Calu3 (cell line): ENCODE measurements at regions not wholly inside any gene's neighbourhood (a gene's known extent, or its start where the extent isn't known, plus 50 kb on each side); places are given as distances from the start of the nearest gene placed in this dataset.
"Not testable (repeated sequence)": the region's sequence is repeated elsewhere in the genome, so short reads cannot be mapped to it uniquely, and the experiment has no call there.

Experiments
- BruUV-seq: library from RNA; stranded (reverse); fragments of 400-500 nt; replicated peaks from 2 replicates; lab custom pipeline; 2021; lab: Mats Ljungman, UMichigan
- CTCF ChIA-PET: fragments of 300-600 bp; sonication (Branson Sonifier 250); formaldehyde crosslinking; loops from one replicate; lab custom pipeline; 2022; ENCODE audit warnings: antibody characterized with exemption; lab: Charles Lee
- DNase-seq: peaks from one replicate; pipeline ENCODE4 v3.0.0; 2022
- H3K27ac Mint-ChIP-seq: one replicate; pipeline ENCODE4 v1.8.0; 2022; ENCODE audit warnings: mixed read lengths; ENCODE audit not compliant: unreplicated experiment
- H3K27me3 Mint-ChIP-seq: one replicate; pipeline ENCODE4 v1.8.0; 2022; ENCODE audit warnings: mixed read lengths; ENCODE audit not compliant: unreplicated experiment
- H3K36me3 Mint-ChIP-seq: one replicate; pipeline ENCODE4 v1.8.0; 2022; ENCODE audit warnings: mild to moderate bottlenecking, moderate library complexity, mixed read lengths; ENCODE audit not compliant: insufficient read depth, unreplicated experiment
- H3K4me1 Mint-ChIP-seq: one replicate; pipeline ENCODE4 v1.8.0; 2022; ENCODE audit warnings: mild to moderate bottlenecking, low read depth, mixed read lengths; ENCODE audit not compliant: unreplicated experiment
- H3K4me3 Mint-ChIP-seq: one replicate; pipeline ENCODE4 v1.8.0; 2022; ENCODE audit warnings: mild to moderate bottlenecking, low read depth, moderate library complexity, mixed read lengths; ENCODE audit not compliant: unreplicated experiment
- H3K9me3 Mint-ChIP-seq: one replicate; pipeline ENCODE4 v1.8.0; 2022; ENCODE audit warnings: low read depth, mixed read lengths; ENCODE audit not compliant: unreplicated experiment
- intact Hi-C: fragments of 100-400 bp; cut with micrococcal nuclease; formaldehyde crosslinking; loops from one replicate; pipeline ENCODE4 v1.10.0; 2022; ENCODE audit not compliant: unreplicated experiment
- TF ChIP-seq, protein P1 (sequence below): fragments of 200-600 bp; IDR thresholded peaks from one replicate; pipeline ENCODE4 v1.8.0; 2022; ENCODE audit warnings: antibody characterized with exemption; ENCODE audit not compliant: unreplicated experiment

DNA sequence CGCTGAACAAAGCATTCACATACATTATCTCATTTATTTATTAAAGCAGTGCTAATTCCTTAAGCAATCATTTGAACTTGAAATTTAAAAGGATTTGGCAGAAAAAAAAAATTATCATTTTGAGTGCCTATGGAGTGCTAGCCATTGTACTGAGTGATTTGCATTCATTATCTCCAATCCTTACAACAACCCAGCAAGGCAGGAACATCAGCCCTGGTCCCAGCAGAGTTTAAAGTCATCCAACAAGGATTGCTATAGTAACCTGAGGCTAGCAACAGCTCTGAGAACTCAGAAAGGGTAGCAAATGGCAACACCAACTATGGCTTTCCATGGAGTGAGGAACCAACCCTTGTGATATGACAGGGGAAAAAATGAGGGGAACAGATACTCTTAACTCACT is 237.6 kb upstream of the SETMAR start:
- Mint-ChIP-seq H3K27me3 (no peaks in the 10 kb centered on the region), H3K27ac (no peak overlapping the region), H3K4me1 (no peaks in the 10 kb centered on the region), H3K36me3 (no peaks in the 10 kb centered on the region), H3K4me3 (no peak overlapping the region), H3K9me3 (peaks cover 7% of the 10 kb centered on the region)
- intact Hi-C loops, result no loop called here
- TF ChIP-seq, protein P1, sequence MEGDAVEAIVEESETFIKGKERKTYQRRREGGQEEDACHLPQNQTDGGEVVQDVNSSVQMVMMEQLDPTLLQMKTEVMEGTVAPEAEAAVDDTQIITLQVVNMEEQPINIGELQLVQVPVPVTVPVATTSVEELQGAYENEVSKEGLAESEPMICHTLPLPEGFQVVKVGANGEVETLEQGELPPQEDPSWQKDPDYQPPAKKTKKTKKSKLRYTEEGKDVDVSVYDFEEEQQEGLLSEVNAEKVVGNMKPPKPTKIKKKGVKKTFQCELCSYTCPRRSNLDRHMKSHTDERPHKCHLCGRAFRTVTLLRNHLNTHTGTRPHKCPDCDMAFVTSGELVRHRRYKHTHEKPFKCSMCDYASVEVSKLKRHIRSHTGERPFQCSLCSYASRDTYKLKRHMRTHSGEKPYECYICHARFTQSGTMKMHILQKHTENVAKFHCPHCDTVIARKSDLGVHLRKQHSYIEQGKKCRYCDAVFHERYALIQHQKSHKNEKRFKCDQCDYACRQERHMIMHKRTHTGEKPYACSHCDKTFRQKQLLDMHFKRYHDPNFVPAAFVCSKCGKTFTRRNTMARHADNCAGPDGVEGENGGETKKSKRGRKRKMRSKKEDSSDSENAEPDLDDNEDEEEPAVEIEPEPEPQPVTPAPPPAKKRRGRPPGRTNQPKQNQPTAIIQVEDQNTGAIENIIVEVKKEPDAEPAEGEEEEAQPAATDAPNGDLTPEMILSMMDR, result no peak
- no TSS peak for BruUV-seq
- DNase-seq, result no peak
- CTCF ChIA-PET, result no interaction called here

- no peak overlapping the region for H3K4me3 Mint-ChIP-seq
- intact Hi-C loops, result no loop called here
- H3K9me3 Mint-ChIP-seq, result peaks cover 10% of the 10 kb centered on the region
Measured at GRCh38 chr3:4067893-4068292, 235.3 kb upstream of the SETMAR start.

DNA sequence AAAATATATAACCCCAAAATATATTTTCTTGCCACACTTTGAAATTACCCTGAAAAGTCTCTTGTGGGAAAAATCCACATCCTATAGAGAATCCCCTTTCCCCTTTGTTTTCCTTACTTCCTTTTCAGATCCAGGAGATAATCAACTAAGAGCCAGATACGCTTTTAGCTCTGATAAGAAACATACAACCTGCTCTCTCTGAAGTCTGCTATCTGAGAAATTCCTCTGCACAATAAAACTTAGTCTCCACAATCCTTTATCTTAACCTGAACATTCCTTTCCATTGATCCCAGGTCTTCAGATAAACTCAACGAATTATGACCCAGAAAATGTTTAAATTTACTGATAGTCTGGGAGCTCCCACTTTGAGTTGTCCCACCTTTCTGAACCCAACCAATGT is 233.4 kb upstream of the SETMAR start:
- Mint-ChIP-seq H3K9me3 (peaks cover 14% of the 10 kb centered on the region), H3K27ac (no peak overlapping the region), H3K4me3 (no peak overlapping the region), H3K36me3 (no peaks in the 10 kb centered on the region), H3K27me3 (no peaks in the 10 kb centered on the region), H3K4me1 (no peaks in the 10 kb centered on the region)
- no TSS peak for BruUV-seq
- no peak for DNase-seq
- intact Hi-C loops, result no loop called here
- TF ChIP-seq, protein P1, result no peak
- CTCF ChIA-PET, result no interaction called here

More at GRCh38 chr3:4067893-4068292, 235.3 kb upstream of the SETMAR start:
- Mint-ChIP-seq H3K27me3 (no peaks in the 10 kb centered on the region), H3K4me1 (no peaks in the 10 kb centered on the region), H3K27ac (no peak overlapping the region), H3K36me3 (no peaks in the 10 kb centered on the region)
- TF ChIP-seq, protein P1, result no peak
- BruUV-seq, result no TSS peak
- DNase-seq, result no peak
- CTCF ChIA-PET, result no interaction called here

- DNase-seq, result no peak
- H3K9me3 Mint-ChIP-seq, result peaks cover 16% of the 10 kb centered on the region
- H3K4me3 Mint-ChIP-seq, result no peak overlapping the region
- CTCF ChIA-PET, result no interaction called here
- H3K36me3 Mint-ChIP-seq, result no peaks in the 10 kb centered on the region
- TF ChIP-seq, protein P1, result no peak
- BruUV-seq, result no TSS peak
- H3K27ac Mint-ChIP-seq, result no peak overlapping the region
- intact Hi-C loops, result no loop called here
- no peaks in the 10 kb centered on the region for H3K4me1 Mint-ChIP-seq
- no peaks in the 10 kb centered on the region for H3K27me3 Mint-ChIP-seq
Measured at GRCh38 chr3:4071481-4072184, 231.5 kb upstream of the SETMAR start.

- CTCF ChIA-PET, H3K4me3 Mint-ChIP-seq, intact Hi-C loops, DNase-seq, H3K27me3 Mint-ChIP-seq, BruUV-seq, H3K36me3 Mint-ChIP-seq, H3K27ac Mint-ChIP-seq, H3K4me1 Mint-ChIP-seq: not testable (repeated sequence)
- H3K9me3 Mint-ChIP-seq, result peaks cover 14% of the 10 kb centered on the region
Measured at GRCh38 chr3:4077278-4077677, 225.9 kb upstream of the SETMAR start.
